ENCODE measurements at regions not wholly inside any gene's neighbourhood (a gene's known extent, or its start where the extent isn't known, plus 50 kb on each side); places are given as distances from the start of the nearest gene placed in this dataset.

DNA sequence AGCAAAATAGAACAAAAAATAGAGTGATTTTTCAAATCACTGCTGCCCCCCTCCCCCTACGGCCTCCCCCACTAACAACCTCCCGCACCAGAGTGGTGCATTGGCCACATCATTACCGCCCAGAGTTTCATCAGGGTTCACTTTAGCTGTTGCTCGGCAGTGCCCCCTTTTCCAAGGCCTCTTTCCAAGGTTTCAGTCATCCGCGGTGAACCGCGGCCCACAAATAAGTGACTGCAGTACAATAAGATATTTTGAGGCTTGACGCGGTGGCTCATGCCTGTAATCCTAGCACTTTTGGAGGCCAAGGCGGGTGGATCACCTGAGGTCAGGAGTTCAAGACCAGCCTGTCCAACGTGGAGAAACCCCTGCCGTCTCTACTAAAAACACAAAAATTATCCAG lies 180.0 kb downstream of the MAF start (continued):
- no peak for TF ChIP-seq HOXD1 (CRISPR knock-in tag; IDR thresholded peaks at IDR 0.05)
- TF ChIP-seq TCF7 (IDR thresholded peaks at IDR 0.05; ENCODE audit: low read depth): no peak
- no peak for TF ChIP-seq CEBPG (CRISPR knock-in tag; IDR thresholded peaks at IDR 0.05)

DNA sequence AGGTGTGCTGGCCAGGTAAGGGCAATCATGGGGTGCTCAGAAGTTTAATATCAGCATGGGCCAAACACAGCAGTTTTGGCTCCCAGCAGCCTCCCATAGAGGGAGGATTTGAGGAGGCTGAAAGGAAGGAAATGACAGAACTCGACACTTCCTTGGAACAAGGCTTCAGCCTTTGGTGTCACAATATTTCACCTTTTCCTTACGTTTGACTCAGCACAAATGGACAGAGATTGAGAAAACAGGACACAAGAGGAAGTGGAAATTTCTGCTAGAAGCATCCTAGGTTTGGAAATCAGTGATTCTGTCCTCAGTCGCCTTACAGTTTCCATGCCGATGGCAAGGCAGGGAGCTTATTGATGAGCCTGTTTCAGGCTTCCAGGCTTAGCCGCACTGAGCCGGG lies 181.4 kb downstream of the MAF start:
- DNase-seq (ENCODE audit: low spot score) (no peak), FAIRE-seq (no peak), ATAC-seq (no peak)
- Histone ChIP-seq H3K4me1 (ENCODE audit: insufficient read depth, low read length) (no peaks in the 10 kb centered on the region), H3K4me3 (replicated peaks in 1 of 3; ENCODE audit: insufficient read depth in 1 of 3, low read depth in 2 of 3, low read length in 3 of 3) (no peak overlapping the region), H3K4me2 (ENCODE audit: low read depth, low read length) (no peak overlapping the region), H3K9me3 (ENCODE audit: low read length) (no peaks in the 10 kb centered on the region), H4K20me1 (ENCODE audit: insufficient read depth, low read length) (no peaks in the 10 kb centered on the region), H3K9ac (ENCODE audit: insufficient read depth, low read depth, low read length) (no peak overlapping the region), H3K27ac (ENCODE audit: extremely low read length, insufficient read depth, low read length) (no peak overlapping the region), H3K27me3 (ENCODE audit: control insufficient read depth in 1 of 2, insufficient read depth in 2 of 2, low read length in 2 of 2) (peaks cover 0 to 21% of the 10 kb centered on the region in 2 experiments; a peak in 3 of 5 replicates), H3K79me2 (ENCODE audit: insufficient read depth, low read length) (no peaks in the 10 kb centered on the region), H3K36me3 (replicated peaks in 1 of 2; ENCODE audit: control insufficient read depth in 1 of 2, insufficient read depth in 2 of 2, low read length in 2 of 2) (no peaks in the 10 kb centered on the region), H2AFZ (ENCODE audit: low read length) (no peak overlapping the region)
- ChIA-PET CTCF (ENCODE audit: low intra/inter-chr PET ratio, low total read pairs) (no interaction called here), POLR2A (no interaction called here)
- WGBS (ENCODE audit: low lambda C conversion rate): 57% methylated on average over 6 of the region's 6 CpGs
- no TSS peak for BruUV-seq (replicated peaks)
- intact Hi-C loops (cut with micrococcal nuclease; ENCODE audit: unreplicated experiment): no loop called here
- in situ Hi-C loops (cut with HindIII; ENCODE audit: extremely low pct_ligation_motif_present, low pct_unique_long_range_greater_than_20kb): no loop called here
- no peak for TF ChIP-seq HNF4G (IDR thresholded peaks at IDR 0.05; ENCODE audit: borderline replicate concordance, low read depth, low read length)
- no peak for TF ChIP-seq HNF4G (CRISPR knock-in tag; IDR thresholded peaks at IDR 0.05; ENCODE audit: borderline replicate concordance, low read depth)
- no peak for TF ChIP-seq MBD4 (IDR thresholded peaks at IDR 0.05; ENCODE audit: borderline replicate concordance, low read length)
- no peak for TF ChIP-seq SALL2 (CRISPR knock-in tag; IDR thresholded peaks at IDR 0.05)
- TF ChIP-seq, protein P1, sequence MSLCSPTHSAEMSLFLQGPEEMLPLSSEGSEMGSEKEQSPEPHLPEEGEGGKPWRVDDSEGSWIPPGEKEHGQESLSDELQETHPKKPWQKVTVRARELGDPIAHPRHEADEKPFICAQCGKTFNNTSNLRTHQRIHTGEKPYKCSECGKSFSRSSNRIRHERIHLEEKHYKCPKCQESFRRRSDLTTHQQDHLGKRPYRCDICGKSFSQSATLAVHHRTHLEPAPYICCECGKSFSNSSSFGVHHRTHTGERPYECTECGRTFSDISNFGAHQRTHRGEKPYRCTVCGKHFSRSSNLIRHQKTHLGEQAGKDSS (CRISPR knock-in tag; IDR thresholded peaks at IDR 0.05; ENCODE audit: borderline replicate concordance, low read depth): no peak
- no peak for TF ChIP-seq KMT2B (CRISPR knock-in tag; IDR thresholded peaks at IDR 0.05)
- TF ChIP-seq, protein P2, sequence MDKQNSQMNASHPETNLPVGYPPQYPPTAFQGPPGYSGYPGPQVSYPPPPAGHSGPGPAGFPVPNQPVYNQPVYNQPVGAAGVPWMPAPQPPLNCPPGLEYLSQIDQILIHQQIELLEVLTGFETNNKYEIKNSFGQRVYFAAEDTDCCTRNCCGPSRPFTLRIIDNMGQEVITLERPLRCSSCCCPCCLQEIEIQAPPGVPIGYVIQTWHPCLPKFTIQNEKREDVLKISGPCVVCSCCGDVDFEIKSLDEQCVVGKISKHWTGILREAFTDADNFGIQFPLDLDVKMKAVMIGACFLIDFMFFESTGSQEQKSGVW (CRISPR knock-in tag; IDR thresholded peaks at IDR 0.05; ENCODE audit: borderline replicate concordance): no peak
- no peak for TF ChIP-seq SIX1 (CRISPR knock-in tag; IDR thresholded peaks at IDR 0.05; ENCODE audit: borderline replicate concordance)
- TF ChIP-seq ZNF264 (CRISPR knock-in tag; IDR thresholded peaks at IDR 0.05): no peak
- no peak for TF ChIP-seq PLRG1 (conservative IDR thresholded peaks at IDR 0.05)
- TF ChIP-seq, protein P3, sequence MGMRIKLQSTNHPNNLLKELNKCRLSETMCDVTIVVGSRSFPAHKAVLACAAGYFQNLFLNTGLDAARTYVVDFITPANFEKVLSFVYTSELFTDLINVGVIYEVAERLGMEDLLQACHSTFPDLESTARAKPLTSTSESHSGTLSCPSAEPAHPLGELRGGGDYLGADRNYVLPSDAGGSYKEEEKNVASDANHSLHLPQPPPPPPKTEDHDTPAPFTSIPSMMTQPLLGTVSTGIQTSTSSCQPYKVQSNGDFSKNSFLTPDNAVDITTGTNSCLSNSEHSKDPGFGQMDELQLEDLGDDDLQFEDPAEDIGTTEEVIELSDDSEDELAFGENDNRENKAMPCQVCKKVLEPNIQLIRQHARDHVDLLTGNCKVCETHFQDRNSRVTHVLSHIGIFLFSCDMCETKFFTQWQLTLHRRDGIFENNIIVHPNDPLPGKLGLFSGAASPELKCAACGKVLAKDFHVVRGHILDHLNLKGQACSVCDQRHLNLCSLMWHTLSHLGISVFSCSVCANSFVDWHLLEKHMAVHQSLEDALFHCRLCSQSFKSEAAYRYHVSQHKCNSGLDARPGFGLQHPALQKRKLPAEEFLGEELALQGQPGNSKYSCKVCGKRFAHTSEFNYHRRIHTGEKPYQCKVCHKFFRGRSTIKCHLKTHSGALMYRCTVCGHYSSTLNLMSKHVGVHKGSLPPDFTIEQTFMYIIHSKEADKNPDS (CRISPR knock-in tag; IDR thresholded peaks at IDR 0.05): no peak
- TF ChIP-seq SSRP1 (CRISPR knock-in tag; IDR thresholded peaks at IDR 0.05): no peak
- no peak for TF ChIP-seq POLR2G (IDR thresholded peaks at IDR 0.05; ENCODE audit: low read depth, low read length)
- no peak for TF ChIP-seq ZNF501 (CRISPR knock-in tag; IDR thresholded peaks at IDR 0.05)
- TF ChIP-seq, protein P4, sequence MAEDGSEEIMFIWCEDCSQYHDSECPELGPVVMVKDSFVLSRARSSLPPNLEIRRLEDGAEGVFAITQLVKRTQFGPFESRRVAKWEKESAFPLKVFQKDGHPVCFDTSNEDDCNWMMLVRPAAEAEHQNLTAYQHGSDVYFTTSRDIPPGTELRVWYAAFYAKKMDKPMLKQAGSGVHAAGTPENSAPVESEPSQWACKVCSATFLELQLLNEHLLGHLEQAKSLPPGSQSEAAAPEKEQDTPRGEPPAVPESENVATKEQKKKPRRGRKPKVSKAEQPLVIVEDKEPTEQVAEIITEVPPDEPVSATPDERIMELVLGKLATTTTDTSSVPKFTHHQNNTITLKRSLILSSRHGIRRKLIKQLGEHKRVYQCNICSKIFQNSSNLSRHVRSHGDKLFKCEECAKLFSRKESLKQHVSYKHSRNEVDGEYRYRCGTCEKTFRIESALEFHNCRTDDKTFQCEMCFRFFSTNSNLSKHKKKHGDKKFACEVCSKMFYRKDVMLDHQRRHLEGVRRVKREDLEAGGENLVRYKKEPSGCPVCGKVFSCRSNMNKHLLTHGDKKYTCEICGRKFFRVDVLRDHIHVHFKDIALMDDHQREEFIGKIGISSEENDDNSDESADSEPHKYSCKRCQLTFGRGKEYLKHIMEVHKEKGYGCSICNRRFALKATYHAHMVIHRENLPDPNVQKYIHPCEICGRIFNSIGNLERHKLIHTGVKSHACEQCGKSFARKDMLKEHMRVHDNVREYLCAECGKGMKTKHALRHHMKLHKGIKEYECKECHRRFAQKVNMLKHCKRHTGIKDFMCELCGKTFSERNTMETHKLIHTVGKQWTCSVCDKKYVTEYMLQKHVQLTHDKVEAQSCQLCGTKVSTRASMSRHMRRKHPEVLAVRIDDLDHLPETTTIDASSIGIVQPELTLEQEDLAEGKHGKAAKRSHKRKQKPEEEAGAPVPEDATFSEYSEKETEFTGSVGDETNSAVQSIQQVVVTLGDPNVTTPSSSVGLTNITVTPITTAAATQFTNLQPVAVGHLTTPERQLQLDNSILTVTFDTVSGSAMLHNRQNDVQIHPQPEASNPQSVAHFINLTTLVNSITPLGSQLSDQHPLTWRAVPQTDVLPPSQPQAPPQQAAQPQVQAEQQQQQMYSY (CRISPR knock-in tag; IDR thresholded peaks at IDR 0.05): no peak
